Anterior cingulate cortex (tissue), 58 donors: ENCODE measurements at regions not wholly inside any gene's neighbourhood (a gene's known extent, or its start where the extent isn't known, plus 50 kb on each side); places are given as distances from the start of the nearest gene placed in this dataset.
"Not testable (repeated sequence)": the region's sequence is repeated elsewhere in the genome, so short reads cannot be mapped to it uniquely, and the experiment has no call there.

Experiments used
- DNase-seq, 58 donors: peaks; one replicate each; lab custom pipeline; 2025; lab: John Stamatoyannopoulos, UW

DNA sequence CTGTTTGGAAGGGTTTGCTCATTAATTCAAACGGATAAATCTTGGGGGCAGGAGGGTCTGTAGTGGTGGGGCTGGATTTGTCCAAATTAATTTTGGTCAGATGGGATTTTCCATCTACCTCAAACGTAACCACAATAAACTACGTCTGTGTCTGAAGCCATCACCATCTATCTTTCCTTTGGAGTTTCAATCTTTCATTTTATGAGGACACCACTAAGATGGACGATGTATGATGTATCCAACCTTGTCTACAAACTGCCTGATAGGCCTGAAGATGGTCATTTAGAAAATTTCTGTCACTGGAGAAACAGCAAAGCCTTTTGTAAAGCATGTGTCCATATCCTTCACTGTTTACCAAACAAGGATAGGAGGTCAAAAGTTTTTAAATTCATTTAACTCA is 138.6 kb upstream of the MARCKS start:
- DNase-seq, result no peak

DNA sequence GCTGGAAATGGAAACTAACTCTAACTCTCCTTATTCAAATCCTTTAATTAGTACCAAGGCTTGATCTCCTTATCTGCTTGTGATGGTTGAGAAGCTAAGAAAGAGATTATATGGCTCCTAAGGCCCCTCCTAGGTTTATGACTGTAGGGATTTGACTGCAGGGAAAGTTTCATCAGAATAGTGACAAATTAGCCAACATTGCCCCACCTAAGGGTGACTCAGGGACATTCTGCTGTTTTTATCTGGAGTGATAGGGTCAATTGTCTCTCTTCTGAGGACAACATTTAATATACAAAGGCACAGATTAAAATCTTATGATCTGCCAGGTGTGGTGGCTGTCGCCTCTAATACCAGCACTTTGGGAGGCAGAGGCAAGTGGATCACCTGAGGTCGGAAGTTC is 138.1 kb upstream of the MARCKS start:
- DNase-seq, result no peak

DNA sequence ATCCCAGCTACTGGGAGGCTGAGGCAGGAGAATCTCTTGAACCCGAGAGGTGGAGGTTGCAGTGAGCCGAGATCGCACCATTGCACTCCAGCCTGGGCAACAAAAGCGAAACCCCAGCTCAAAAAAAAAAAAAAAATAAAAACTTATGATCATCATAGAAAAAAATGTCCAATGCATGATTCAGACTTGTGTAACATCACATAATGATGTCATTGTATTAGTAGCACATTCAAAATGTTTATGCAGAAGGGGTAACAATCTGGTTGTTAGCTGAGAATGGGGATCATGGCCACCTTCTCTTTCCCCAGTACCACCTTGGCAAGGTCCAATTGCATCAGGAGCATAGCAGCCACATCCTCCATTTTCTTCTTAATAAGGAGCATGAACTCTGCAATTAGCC is 137.6 kb upstream of the MARCKS start:
- no peak for DNase-seq

DNA sequence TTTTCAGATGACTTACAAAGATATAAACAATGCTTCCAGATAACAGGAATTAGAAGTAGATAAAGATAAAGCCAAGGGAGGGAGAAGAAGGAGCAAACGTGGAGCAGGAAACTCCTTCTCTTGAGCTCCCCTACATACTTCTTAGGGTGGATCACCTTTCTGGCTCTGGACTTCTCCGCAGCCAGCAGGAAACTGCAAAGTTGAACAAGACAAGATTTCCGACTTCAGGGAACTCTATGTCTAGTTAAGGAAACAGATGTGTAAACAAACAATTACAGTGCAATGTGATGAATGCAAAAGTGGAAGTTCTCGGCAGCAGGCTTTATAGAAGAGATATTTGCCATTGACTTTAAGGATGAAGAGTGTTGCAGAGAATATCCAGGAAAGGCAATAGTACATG is 134.0 kb upstream of the MARCKS start:
- peak in 1 of 58 donors; percentile 1 for DNase-seq

DNA sequence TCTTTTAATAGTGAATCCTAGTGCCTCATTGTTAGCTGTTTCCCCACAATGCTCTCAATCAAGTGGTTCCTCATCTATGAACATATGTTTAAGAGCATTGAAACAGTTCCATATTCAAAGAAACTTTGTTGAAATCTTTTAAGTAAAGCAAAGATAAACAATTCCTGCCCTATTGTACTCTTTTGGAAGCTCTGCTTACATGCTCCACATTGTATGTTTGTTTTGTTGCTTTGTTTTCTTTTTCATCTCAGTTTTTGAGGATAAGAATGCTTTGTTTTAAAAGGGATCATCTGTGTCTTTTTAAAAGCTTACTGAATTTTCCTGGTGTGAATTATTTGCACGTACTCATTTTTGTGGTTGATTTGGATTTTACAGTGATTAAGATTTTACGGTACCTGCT is 132.2 kb upstream of the MARCKS start:
- not testable (repeated sequence) for DNase-seq

DNA sequence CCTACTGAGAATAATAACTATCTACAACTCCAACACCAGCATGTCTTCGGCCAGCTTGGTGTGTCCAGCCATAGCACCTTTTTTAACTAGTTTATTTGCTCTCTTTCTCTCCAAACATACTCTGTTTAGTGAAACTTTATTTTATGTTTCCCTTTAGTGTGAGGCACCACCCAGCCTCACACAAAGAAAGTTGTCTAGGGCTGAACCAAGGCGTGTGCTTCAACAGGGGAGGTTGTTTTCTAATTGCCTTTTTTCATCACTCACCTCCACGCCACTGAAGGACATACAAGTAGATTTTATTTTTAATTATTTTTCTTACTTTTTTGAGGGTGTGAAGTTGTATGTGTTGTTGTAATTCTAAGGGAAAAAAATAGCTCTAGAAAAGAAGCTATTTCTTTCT is 125.6 kb upstream of the MARCKS start:
- DNase-seq, result no peak

DNA sequence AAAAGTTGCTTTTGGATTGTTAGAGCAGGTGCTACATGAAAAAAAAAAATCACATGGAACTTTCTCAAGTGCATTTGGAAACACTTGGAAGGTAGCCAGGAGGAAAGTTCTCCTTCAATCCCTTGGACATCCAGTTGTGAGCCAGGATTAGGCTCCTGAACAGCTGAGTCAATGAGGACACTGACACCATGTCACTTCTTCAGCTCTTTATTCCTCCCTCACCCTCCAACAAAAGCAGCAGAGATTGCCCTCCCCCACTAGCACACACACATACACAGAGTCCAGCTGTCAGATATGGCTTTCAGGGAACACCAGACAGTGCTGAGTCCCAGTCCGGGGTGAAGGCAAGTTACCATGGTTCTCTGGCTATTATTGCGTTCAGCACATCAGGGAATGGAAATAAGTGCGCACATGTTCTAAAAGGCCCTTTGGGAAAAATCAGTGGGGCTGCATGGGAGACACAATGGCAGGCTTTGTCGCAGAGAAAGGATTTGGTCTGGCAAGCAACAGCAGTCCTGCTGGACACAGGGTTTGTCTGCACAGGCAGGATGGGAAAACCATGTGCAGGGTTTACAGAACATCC is 124.7 kb upstream of the MARCKS start:
- DNase-seq, result peak in 48 of 58 donors; percentile 4 to 82 (median 40)

DNA sequence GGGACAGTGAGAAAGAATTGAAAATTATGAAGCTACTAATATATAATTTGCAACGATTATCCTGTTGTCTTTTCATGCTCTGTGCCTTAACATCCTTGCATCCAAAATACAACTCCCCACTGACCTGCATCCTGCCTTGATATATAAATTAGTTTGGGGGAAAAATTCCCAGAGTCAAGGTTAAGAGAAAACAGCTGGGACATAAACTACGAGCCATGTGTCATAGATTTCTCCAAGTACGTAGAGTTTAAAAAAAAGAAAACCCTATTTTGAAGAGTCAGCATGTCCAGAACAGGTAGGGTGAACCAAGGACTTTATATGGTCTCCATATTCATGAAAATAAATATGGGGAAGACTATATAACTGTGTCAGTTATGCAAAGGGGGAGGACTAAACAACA is 123.8 kb upstream of the MARCKS start:
- no peak for DNase-seq

DNA sequence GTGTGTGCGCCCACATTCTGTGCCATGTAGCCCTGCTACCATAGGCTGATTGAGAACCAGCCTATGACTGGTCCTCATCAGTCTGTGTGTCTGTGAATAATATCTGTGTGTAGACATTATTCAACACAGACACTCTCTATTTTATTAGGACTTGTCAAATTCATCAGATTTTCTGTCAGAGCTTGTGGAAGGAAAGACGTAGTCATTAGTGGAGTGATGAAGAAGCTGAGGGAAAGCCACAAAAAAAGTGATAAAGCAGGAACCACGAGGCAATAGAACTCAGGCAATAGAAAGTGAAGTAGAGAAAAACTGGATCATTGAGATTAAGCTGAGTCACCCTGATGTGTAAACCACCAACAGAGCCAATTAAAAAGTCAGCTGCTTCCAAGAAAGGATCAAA is 122.2 kb upstream of the MARCKS start:
- no peak for DNase-seq

DNA sequence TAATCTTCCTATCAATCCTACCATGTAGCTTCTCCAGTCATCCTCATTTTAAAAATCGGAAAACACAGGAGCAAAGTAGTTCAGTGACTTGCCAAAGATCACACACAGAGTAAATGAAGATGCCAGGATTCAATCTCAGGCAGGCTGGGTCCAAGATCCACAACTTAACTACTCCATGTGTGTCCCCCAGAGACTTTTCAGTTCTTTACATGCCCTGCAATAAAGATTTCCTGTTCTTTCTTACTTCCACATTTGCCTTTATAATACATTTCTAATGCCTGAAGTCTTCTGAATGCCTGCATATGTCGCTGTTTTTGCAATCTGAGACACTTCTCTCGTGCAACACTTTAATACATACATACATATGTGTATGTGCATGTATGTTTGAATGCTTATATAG is 121.7 kb upstream of the MARCKS start:
- no peak for DNase-seq

DNA sequence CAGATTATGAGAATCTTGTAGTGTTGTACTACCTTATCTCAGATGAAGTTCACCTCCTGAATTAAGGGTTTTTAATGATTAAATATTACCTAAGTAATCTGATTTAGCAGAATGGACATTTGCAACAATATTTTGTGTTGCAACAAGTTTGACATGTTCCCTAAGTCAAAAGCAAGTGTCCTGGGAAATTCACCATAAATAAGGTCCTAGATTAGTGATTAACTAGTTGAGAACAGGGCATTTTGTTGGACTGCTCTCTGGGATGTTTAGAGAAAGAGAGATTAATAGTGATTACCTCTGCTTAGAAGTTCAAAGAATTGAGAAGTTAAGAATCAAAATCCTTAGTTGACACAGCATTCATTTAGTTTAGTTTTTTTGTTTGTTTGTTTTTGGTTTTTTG is 120.2 kb upstream of the MARCKS start:
- no peak for DNase-seq

DNA sequence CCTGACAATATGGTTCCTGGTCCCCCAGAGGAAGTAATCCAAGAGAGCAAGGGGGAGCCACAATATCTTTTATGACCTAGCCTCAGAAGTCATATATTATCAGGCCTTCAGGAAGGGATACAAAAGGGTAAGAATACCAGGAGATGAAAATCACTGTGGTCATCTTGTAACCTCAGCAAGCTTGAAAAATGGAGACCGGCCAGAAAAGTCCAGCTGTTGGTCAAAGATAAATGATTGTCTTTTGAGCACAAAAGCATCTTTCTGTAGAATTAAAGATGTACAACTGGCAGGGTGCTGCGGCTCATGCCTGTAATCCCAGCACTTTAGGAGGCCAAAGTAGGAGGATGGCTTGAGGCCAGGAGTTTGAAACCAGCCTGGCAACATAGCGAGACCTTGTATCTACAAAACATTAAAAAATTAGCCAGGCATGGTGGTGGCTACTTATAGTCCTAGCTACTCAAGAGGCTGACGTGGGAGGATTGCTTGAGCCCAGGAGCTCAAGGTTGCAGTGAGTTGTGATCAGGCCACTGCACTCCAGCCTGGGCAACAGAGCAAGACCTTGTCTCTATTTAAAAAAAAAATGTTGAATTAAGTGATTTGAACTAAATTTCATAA is 118.0 kb upstream of the MARCKS start:
- no peak for DNase-seq

DNA sequence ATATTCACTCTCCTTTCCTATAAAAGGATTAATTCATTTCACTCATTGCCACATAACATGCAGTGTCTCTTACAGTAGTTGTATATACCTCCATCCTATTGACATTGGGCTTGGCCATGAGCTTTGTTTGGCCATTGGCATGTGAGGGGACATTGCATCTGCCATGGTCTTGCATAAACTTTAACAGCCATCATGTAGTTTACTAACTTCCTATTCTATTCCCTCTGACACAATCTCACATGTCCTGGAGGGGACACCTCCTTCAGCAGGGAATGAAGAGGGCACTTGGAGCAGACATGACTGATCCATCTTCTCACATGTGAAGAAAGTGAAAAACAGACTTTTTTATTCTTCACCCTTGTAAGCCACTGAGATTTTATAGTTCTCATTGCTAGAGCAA is 115.5 kb upstream of the MARCKS start:
- no peak for DNase-seq

DNA sequence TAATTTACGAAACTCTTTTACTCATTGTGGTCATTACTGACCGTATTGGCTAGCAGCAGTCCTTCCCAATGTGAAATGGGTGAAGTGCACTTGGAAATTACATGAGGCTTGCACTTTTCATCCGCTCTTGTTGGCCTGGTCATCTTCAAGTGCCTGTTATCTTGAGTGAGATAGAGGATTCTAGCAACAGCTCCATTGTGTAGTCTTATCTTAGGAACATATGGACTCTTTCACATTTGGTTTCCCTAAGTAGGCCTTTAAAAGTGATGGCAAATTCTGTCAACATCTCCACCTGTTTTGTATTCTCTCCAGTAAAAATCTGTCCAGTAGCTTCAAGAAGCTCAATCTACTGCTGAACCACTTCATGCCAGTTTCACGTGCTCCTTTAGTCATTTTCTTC is 114.8 kb upstream of the MARCKS start:
- no peak for DNase-seq

DNA sequence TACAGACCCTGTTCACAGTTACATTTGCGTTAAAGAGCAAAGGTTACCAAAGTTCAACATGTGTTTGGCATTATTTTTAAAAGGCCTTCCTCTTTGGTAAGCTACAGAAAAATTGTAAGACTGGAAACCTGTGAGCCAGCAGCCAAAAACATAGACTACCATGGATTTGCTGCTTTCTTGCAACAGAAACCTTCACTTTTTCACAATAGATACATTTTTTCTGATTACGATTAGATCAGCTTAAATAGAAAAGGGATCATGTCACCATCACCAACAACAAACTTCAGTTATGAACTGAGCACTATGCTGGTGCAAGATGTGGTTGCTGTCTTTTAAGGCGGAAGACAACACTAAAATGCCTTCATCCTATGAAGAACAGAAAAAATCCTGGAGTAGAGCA is 112.3 kb upstream of the MARCKS start:
- DNase-seq, result no peak

DNA sequence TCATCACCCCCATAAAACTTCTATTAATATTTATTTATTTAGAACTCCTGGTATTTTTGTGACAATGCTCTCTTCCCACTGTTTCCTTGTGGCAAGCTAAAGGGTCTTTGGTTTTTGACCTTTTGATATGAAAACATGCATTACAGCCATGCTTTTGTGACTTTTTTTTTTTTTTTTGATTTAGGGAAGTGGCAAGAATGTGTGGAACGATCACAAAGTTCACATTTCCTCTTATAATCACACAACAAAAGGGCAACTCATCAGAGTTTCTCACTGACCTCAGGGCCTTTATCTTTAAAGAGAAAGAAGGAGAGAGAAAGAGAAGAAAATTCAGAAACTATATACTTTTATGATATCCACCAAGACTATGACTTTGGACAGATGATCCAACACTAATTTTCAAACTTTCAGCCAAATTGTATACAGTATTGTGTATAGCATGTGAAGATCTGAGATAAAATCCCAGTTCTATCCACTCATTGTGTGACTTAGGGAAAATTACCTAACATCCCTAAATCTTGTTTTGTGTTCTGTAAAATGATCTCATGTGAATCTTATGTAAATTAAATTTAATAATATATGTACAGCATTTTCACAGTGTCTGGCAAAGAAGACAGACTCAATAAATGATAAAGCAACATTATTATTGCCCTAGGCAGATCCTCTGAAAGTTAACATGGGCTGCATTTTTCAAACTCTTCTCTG is 106.8 kb upstream of the MARCKS start:
- DNase-seq, result no peak

DNA sequence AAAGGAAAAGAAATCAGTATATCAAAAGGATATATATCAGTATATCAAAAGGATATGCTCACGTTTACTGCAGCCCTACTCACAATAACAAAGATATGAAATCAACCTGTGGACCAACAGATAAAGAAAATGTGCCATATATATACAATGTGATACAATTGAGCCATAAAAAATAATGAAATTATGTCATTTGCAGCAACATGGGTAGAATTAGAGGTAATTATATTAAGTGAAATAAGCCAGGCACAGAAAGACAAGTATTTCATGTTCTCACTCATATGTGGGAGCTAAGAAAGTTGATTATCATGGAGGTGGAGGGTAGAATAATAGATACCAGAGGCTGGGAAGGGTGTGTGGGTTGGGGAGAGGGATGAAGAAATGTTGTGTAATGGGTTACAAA is 102.9 kb upstream of the MARCKS start:
- DNase-seq, result no peak

DNA sequence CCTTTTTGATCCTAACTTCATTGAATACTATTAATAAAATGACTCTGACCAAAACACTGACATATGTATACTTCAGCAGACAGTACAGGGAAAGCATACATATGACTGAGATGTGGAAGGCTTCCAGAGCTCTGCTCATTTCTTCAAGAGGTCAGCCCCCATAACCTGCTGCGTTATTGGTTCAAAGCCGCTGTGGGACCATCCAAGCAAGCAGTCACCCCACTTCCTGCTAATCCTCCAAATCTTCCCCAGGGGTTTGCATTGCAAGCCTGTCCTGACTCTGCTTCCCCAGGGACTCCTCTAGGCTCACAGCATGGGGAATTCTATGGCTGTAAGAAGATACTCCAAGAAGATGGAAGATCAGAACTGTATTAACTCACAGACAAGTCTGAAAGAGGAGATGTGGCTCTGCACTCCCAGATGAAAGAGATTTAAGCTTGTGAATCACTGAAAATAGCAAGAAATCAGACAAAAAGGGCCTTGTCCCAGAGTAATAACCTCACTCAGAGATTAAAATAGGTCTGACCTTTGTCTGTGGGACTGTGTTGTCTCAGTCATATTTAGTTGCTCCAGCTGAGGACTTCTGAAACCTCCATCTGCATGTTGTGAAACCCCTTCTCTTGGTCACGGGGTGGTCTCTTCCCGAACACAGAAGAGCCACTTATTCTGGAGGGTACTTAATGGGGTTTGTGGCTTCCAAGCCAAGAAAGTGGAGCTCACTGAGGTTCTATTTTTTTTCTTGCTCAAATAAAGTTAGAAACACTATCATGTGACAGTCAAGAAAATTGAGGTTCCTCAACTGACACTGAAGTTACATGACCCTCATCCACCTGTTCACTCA is 101.5 kb upstream of the MARCKS start:
- DNase-seq, result no peak

DNA sequence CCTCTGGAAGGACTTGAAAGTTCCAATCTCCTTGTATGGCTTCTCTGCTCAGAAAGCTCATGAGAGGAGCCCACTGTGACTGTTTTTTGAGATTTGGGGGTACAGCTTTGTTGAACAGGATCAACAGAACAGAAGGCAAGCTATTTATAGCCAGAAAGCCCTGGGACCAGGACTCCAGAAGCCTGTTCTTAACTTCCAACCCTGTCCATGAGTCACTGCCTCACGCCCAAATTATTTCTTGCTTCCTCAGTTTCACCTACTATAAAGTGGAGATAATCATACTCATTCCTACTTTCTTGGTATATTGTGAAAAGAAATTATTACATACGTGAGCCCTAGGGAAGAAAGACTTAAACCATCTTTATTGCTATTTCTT is 100.9 kb upstream of the MARCKS start:
- no peak for DNase-seq

DNA sequence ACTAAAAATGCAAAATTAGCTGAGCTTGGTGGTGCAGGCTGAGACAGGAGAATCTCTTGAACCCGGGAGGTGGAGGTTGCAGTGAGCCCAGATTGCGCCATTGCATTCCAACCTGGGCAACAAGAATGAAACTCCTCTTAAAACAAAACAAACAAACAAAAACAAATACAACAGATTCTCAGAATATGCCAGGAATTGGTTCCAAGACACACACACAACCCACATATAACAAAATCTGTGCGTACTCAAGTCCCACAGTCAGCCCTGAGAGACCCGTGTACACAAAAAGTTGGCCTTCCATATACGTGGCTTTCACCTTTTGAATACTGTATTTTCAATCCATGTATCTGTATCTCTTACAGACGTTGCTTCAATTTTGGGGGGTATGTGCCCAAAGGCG is 98.9 kb upstream of the MARCKS start:
- DNase-seq, result no peak

DNA sequence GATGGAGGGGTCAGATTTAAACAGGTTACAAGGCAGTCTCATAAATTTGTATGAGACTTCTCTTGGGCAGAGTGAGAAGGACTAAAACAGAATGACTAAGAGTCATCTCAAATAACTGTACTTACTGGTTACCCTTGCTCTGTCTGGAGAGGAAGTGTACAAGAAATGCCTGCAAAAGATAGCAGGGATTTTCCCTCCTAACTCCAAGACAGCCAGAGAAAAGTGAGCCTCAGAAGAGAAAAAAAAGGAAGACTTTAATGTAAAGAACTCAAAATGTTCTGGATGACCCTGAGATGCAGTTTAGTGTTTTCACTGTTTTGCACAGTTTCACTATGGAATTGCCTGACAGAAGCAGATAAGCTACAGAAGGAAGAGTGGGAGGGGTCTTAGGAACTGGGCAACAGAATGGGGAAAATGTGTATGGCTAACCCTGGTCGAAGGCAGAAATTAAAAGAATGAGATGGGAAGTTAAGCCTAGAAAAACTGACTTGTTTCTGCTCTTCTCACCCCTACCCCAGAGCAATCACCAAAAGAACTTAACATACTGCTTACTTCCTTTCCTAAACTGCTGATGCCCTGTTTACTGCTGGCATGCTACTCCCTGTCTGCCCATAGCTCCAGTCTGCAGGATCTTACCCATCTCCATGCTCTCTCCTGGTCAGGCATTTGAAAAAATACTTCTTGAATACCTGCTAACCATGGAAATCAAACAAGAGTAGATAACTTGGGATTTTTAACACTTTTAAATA is 98.1 kb upstream of the MARCKS start:
- DNase-seq, result no peak
